ENCODE measurements at regions not wholly inside any gene's neighbourhood (a gene's known extent, or its start where the extent isn't known, plus 50 kb on each side); places are given as distances from the start of the nearest gene placed in this dataset.

DNA sequence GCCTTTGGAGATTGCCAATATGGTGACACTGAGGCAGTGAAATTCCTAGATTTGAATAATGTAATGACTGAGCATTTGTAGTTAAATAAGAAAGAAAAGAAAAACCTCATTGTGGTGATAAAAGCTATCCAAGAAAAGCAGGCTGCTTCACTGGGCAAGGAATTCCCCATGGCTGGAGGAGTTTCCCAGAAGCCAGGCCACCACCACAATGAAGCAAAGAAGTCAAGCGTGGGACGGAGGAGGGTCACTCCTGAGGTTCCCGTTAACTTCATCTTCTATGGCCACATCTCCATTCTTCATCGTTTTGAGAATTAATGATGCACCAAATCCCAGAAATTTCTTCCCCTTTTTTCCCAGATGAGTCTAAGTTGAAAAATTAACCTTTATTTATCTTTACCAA lies 185.8 kb upstream of the BCL6 start:
- Histone ChIP-seq H3K27me3 (ENCODE audit: control insufficient read depth, low read length) (no peaks in the 10 kb centered on the region), H3K4me1 (ENCODE audit: control insufficient read depth, low read length) (peaks cover 100% of the 10 kb centered on the region), H3K27ac (ENCODE audit: low read depth, low read length) (peak overlapping the region; percentile 99), H4K20me1 (ENCODE audit: control insufficient read depth, insufficient read depth, low read depth, low read length) (no peaks in the 10 kb centered on the region), H3K4me3 (ENCODE audit: low read length) (peak overlapping the region; percentile 71), H3K9me3 (ENCODE audit: control insufficient read depth, insufficient read depth, low read length) (no peaks in the 10 kb centered on the region), H3F3A (ENCODE audit: control insufficient read depth, insufficient read depth) (peaks cover 37% of the 10 kb centered on the region), H3K4me2 (ENCODE audit: low read length) (peak overlapping the region; percentile 94), H3K36me3 (ENCODE audit: control insufficient read depth, low read length) (peaks cover 23% of the 10 kb centered on the region), H3K79me2 (ENCODE audit: control insufficient read depth, low read length) (peaks cover 40% of the 10 kb centered on the region), H3K9me2 (replicated peaks; ENCODE audit: control insufficient read depth, low read length) (no peaks in the 10 kb centered on the region)
- TF ChIP-seq, protein P1, sequence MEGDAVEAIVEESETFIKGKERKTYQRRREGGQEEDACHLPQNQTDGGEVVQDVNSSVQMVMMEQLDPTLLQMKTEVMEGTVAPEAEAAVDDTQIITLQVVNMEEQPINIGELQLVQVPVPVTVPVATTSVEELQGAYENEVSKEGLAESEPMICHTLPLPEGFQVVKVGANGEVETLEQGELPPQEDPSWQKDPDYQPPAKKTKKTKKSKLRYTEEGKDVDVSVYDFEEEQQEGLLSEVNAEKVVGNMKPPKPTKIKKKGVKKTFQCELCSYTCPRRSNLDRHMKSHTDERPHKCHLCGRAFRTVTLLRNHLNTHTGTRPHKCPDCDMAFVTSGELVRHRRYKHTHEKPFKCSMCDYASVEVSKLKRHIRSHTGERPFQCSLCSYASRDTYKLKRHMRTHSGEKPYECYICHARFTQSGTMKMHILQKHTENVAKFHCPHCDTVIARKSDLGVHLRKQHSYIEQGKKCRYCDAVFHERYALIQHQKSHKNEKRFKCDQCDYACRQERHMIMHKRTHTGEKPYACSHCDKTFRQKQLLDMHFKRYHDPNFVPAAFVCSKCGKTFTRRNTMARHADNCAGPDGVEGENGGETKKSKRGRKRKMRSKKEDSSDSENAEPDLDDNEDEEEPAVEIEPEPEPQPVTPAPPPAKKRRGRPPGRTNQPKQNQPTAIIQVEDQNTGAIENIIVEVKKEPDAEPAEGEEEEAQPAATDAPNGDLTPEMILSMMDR (IDR thresholded peaks at IDR 0.05; ENCODE audit: low read depth, low read length, poor library complexity, severe bottlenecking), result no peak
- no peak for TF ChIP-seq EZH2phosphoT487 (IDR thresholded peaks at IDR 0.05; ENCODE audit: borderline replicate concordance, low read length)

- Histone ChIP-seq H3K4me1 (ENCODE audit: control insufficient read depth, low read length) (peaks cover 100% of the 10 kb centered on the region), H3K9me2 (replicated peaks; ENCODE audit: control insufficient read depth, low read length) (no peaks in the 10 kb centered on the region)
Observed at GRCh38 chr3:187931770-187932278, 186.6 kb upstream of the BCL6 start.

GRCh38 chr3:187932530-187932929 lies 187.3 kb upstream of the BCL6 start:
- Histone ChIP-seq H3F3A (ENCODE audit: control insufficient read depth, insufficient read depth) (peaks cover 45% of the 10 kb centered on the region), H3K27me3 (ENCODE audit: control insufficient read depth, low read length) (no peaks in the 10 kb centered on the region), H3K4me2 (ENCODE audit: low read length) (peak overlapping the region; percentile 94), H3K9me2 (replicated peaks; ENCODE audit: control insufficient read depth, low read length) (no peaks in the 10 kb centered on the region), H3K4me3 (ENCODE audit: low read length) (peak overlapping the region; percentile 71), H3K27ac (ENCODE audit: low read depth, low read length) (peak overlapping the region; percentile 99), H3K79me2 (ENCODE audit: control insufficient read depth, low read length) (peaks cover 51% of the 10 kb centered on the region), H3K4me1 (ENCODE audit: control insufficient read depth, low read length) (peaks cover 100% of the 10 kb centered on the region), H3K9me3 (ENCODE audit: control insufficient read depth, insufficient read depth, low read length) (no peaks in the 10 kb centered on the region), H3K36me3 (ENCODE audit: control insufficient read depth, low read length) (peaks cover 32% of the 10 kb centered on the region), H4K20me1 (ENCODE audit: control insufficient read depth, insufficient read depth, low read depth, low read length) (no peaks in the 10 kb centered on the region)
- TF ChIP-seq EZH2phosphoT487 (IDR thresholded peaks at IDR 0.05; ENCODE audit: borderline replicate concordance, low read length), result no peak
- TF ChIP-seq, protein P1 (IDR thresholded peaks at IDR 0.05; ENCODE audit: low read depth, low read length, poor library complexity, severe bottlenecking), result no peak

More at GRCh38 chr3:187931770-187932278, 186.6 kb upstream of the BCL6 start:
- Histone ChIP-seq H3K4me3 (ENCODE audit: low read length) (peak overlapping the region; percentile 71), H3F3A (ENCODE audit: control insufficient read depth, insufficient read depth) (peaks cover 42% of the 10 kb centered on the region), H3K27ac (ENCODE audit: low read depth, low read length) (peak overlapping the region; percentile 99), H3K36me3 (ENCODE audit: control insufficient read depth, low read length) (peaks cover 30% of the 10 kb centered on the region), H3K27me3 (ENCODE audit: control insufficient read depth, low read length) (no peaks in the 10 kb centered on the region), H3K4me2 (ENCODE audit: low read length) (peak overlapping the region; percentile 94), H3K79me2 (ENCODE audit: control insufficient read depth, low read length) (peaks cover 47% of the 10 kb centered on the region), H3K9me3 (ENCODE audit: control insufficient read depth, insufficient read depth, low read length) (no peaks in the 10 kb centered on the region), H4K20me1 (ENCODE audit: control insufficient read depth, insufficient read depth, low read depth, low read length) (no peaks in the 10 kb centered on the region)
- TF ChIP-seq, protein P1 (IDR thresholded peaks at IDR 0.05; ENCODE audit: low read depth, low read length, poor library complexity, severe bottlenecking), result no peak
- TF ChIP-seq EZH2phosphoT487 (IDR thresholded peaks at IDR 0.05; ENCODE audit: borderline replicate concordance, low read length), result no peak
